ENCODE measurements at regions not wholly inside any gene's neighbourhood (a gene's known extent, or its start where the extent isn't known, plus 50 kb on each side); places are given as distances from the start of the nearest gene placed in this dataset.

- no peak for DNase-seq (ENCODE audit: low spot score)
These were observed 810.2 kb downstream of the TUSC7 start for GRCh38 chr3:117519776-117520175.

GRCh38 chr3:117520582-117520981 is 811.0 kb downstream of the TUSC7 start:
- no peak for DNase-seq (ENCODE audit: low spot score)

- no peak for DNase-seq (ENCODE audit: low spot score)
These were observed 813.8 kb downstream of the TUSC7 start for GRCh38 chr3:117523418-117523817.

- no peak for DNase-seq (ENCODE audit: low spot score)
These were observed 815.3 kb downstream of the TUSC7 start for GRCh38 chr3:117524890-117525289.

- no peak for DNase-seq (ENCODE audit: low spot score)
These were observed 817.0 kb downstream of the TUSC7 start for GRCh38 chr3:117526470-117527079.

GRCh38 chr3:117527346-117527745 is 817.8 kb downstream of the TUSC7 start:
- no peak for DNase-seq (ENCODE audit: low spot score)

GRCh38 chr3:117528688-117529087 is 819.1 kb downstream of the TUSC7 start:
- no peak for DNase-seq (ENCODE audit: low spot score)

GRCh38 chr3:117531078-117531767 is 821.6 kb downstream of the TUSC7 start:
- no peak for DNase-seq (ENCODE audit: low spot score)

- DNase-seq (ENCODE audit: low spot score): no peak
These were observed 822.7 kb downstream of the TUSC7 start for GRCh38 chr3:117532268-117532667.

GRCh38 chr3:117534138-117534537 is 824.6 kb downstream of the TUSC7 start:
- no peak for DNase-seq (ENCODE audit: low spot score)

GRCh38 chr3:117536006-117536405 is 826.4 kb downstream of the TUSC7 start:
- DNase-seq (ENCODE audit: low spot score): no peak

- DNase-seq (ENCODE audit: low spot score): no peak
These were observed 828.4 kb downstream of the TUSC7 start for GRCh38 chr3:117537949-117538348.

GRCh38 chr3:117539729-117540128 is 830.1 kb downstream of the TUSC7 start:
- no peak for DNase-seq (ENCODE audit: low spot score)

- DNase-seq (ENCODE audit: low spot score): no peak
These were observed 831.0 kb downstream of the TUSC7 start for GRCh38 chr3:117540597-117540996.

GRCh38 chr3:117541721-117542120 is 832.1 kb downstream of the TUSC7 start:
- DNase-seq (ENCODE audit: low spot score): no peak

GRCh38 chr3:117543521-117543920 is 833.9 kb downstream of the TUSC7 start:
- no peak for DNase-seq (ENCODE audit: low spot score)

GRCh38 chr3:117545484-117545883 is 835.9 kb downstream of the TUSC7 start:
- no peak for DNase-seq (ENCODE audit: low spot score)

- DNase-seq (ENCODE audit: low spot score): no peak
These were observed 838.5 kb downstream of the TUSC7 start for GRCh38 chr3:117547956-117548550.

- DNase-seq (ENCODE audit: low spot score): no peak
These were observed 839.0 kb downstream of the TUSC7 start for GRCh38 chr3:117548600-117548999.

- no peak for DNase-seq (ENCODE audit: low spot score)
These were observed 840.1 kb downstream of the TUSC7 start for GRCh38 chr3:117549716-117550115.

- no peak for DNase-seq (ENCODE audit: low spot score)
These were observed 841.2 kb downstream of the TUSC7 start for GRCh38 chr3:117550766-117551165.

- no peak for DNase-seq (ENCODE audit: low spot score)
These were observed 843.9 kb downstream of the TUSC7 start for GRCh38 chr3:117553461-117553860.

GRCh38 chr3:117556646-117557407 is 847.2 kb downstream of the TUSC7 start:
- DNase-seq (ENCODE audit: low spot score): no peak
